ENCODE measurements at regions not wholly inside any gene's neighbourhood (a gene's known extent, or its start where the extent isn't known, plus 50 kb on each side); places are given as distances from the start of the nearest gene placed in this dataset.

DNA sequence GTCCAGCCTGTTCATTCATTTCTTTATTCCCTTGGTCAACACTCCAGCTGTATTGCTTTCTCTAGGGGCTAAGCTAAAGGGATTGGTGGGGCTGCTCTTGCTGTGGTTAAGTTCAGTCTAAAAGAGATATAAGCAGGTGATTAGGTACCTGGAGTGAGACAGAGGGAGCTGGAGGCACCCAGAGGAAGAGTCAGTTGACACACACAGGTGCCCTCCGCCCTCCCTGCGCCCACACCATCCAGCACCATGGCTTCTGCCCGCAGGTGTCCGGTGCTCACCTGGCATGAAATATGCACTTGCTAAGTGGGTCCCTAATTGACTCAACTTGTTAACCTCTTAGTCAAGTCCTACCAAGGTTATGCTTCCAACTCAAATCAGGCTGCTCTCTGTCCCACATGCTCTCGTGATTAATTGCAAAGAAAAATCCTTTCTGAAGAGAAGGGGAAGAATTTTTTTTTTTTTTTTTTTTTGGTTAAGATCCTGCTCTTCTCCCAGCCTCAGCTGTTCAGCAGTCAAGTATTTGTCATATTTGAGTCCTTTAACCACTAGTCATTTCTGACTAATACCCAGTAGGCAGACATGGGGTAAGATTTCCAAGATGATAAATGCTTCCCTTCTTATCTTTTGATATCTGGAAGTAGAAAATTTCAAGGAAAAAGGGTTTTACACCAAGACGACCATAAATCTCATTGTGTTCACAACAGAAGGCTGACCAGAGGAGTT is 199.8 kb upstream of the WSCD1 start:
- TF ChIP-seq, protein P1, sequence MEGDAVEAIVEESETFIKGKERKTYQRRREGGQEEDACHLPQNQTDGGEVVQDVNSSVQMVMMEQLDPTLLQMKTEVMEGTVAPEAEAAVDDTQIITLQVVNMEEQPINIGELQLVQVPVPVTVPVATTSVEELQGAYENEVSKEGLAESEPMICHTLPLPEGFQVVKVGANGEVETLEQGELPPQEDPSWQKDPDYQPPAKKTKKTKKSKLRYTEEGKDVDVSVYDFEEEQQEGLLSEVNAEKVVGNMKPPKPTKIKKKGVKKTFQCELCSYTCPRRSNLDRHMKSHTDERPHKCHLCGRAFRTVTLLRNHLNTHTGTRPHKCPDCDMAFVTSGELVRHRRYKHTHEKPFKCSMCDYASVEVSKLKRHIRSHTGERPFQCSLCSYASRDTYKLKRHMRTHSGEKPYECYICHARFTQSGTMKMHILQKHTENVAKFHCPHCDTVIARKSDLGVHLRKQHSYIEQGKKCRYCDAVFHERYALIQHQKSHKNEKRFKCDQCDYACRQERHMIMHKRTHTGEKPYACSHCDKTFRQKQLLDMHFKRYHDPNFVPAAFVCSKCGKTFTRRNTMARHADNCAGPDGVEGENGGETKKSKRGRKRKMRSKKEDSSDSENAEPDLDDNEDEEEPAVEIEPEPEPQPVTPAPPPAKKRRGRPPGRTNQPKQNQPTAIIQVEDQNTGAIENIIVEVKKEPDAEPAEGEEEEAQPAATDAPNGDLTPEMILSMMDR (IDR thresholded peaks at IDR 0.05), result no peak
- TF ChIP-seq POLR2A (IDR thresholded peaks at IDR 0.05), result no peak
